ENCODE measurements at regions not wholly inside any gene's neighbourhood (a gene's known extent, or its start where the extent isn't known, plus 50 kb on each side); places are given as distances from the start of the nearest gene placed in this dataset.

GRCh38 chr14:48805315-48805714 is 780.9 kb downstream of the RPS29 start:
- Histone ChIP-seq H3K79me2 (ENCODE audit: control insufficient read depth, insufficient read depth, low read length) (no peaks in the 10 kb centered on the region), H3K9me1 (ENCODE audit: control insufficient read depth, extremely low read depth, insufficient read depth, low read length) (no peaks in the 10 kb centered on the region), H3K27me3 (ENCODE audit: control insufficient read depth, extremely low read depth, insufficient read depth, low read length) (no peaks in the 10 kb centered on the region), H4K20me1 (ENCODE audit: control insufficient read depth, extremely low read depth, insufficient read depth, low read length) (no peaks in the 10 kb centered on the region), H2AFZ (ENCODE audit: control insufficient read depth, low read length) (no peak overlapping the region), H3K4me2 (ENCODE audit: control insufficient read depth, extremely low read depth, insufficient read depth, low read depth, low read length) (no peak overlapping the region), H3K9ac (ENCODE audit: control insufficient read depth, extremely low read depth, insufficient read depth, low read length) (no peak overlapping the region), H3K9me3 (ENCODE audit: control insufficient read depth, low read depth, low read length) (no peaks in the 10 kb centered on the region), H3K4me3 (ENCODE audit: control insufficient read depth in 2 of 3, extremely low read depth in 1 of 3, insufficient read depth in 2 of 3, low read depth in 1 of 3, low read length in 3 of 3) (no peak overlapping the region), H3K4me1 (ENCODE audit: control insufficient read depth, extremely low read depth, insufficient read depth, low read length) (no peaks in the 10 kb centered on the region), H3K27ac (ENCODE audit: control insufficient read depth, insufficient read depth, low read length) (no peak overlapping the region), H3K36me3 (ENCODE audit: control insufficient read depth in 2 of 2, extremely low read depth in 1 of 2, insufficient read depth in 2 of 2, low read length in 2 of 2) (no peaks in the 10 kb centered on the region)
- FAIRE-seq, result no peak
- TF ChIP-seq CTCF (optimal IDR thresholded peaks at IDR 0.05 in 1 of 3, IDR thresholded peaks at IDR 0.05 in 1 of 3, conservative IDR thresholded peaks at IDR 0.05 in 1 of 3; ENCODE audit: extremely low read depth in 1 of 3, insufficient read depth in 2 of 3, low read length in 3 of 3), result no peak
- no peak for TF ChIP-seq EZH2 (IDR thresholded peaks at IDR 0.05; ENCODE audit: low read length)
- no peak for DNase-seq (ENCODE audit: low read depth, low spot score)
- dilution Hi-C loops (cut with MboI; ENCODE audit: extremely low pct_ligation_motif_present, low sequenced_read_pairs), result no loop called here

GRCh38 chr14:48792376-48793024 is 793.7 kb downstream of the RPS29 start:
- Histone ChIP-seq H3K27me3 (ENCODE audit: control insufficient read depth, extremely low read depth, insufficient read depth, low read length) (no peaks in the 10 kb centered on the region), H2AFZ (ENCODE audit: control insufficient read depth, low read length) (no peak overlapping the region), H4K20me1 (ENCODE audit: control insufficient read depth, extremely low read depth, insufficient read depth, low read length) (no peaks in the 10 kb centered on the region), H3K9me1 (ENCODE audit: control insufficient read depth, extremely low read depth, insufficient read depth, low read length) (no peaks in the 10 kb centered on the region), H3K79me2 (ENCODE audit: control insufficient read depth, insufficient read depth, low read length) (no peaks in the 10 kb centered on the region), H3K36me3 (ENCODE audit: control insufficient read depth in 2 of 2, extremely low read depth in 1 of 2, insufficient read depth in 2 of 2, low read length in 2 of 2) (no peaks in the 10 kb centered on the region), H3K4me1 (ENCODE audit: control insufficient read depth, extremely low read depth, insufficient read depth, low read length) (no peaks in the 10 kb centered on the region), H3K4me3 (ENCODE audit: control insufficient read depth in 2 of 3, extremely low read depth in 1 of 3, insufficient read depth in 2 of 3, low read depth in 1 of 3, low read length in 3 of 3) (no peak overlapping the region), H3K9ac (ENCODE audit: control insufficient read depth, extremely low read depth, insufficient read depth, low read length) (no peak overlapping the region), H3K4me2 (ENCODE audit: control insufficient read depth, extremely low read depth, insufficient read depth, low read depth, low read length) (no peak overlapping the region), H3K27ac (ENCODE audit: control insufficient read depth, insufficient read depth, low read length) (no peak overlapping the region), H3K9me3 (ENCODE audit: control insufficient read depth, low read depth, low read length) (no peaks in the 10 kb centered on the region)
- FAIRE-seq (no peak), DNase-seq (ENCODE audit: low read depth, low spot score) (no peak)
- dilution Hi-C loops (cut with MboI; ENCODE audit: extremely low pct_ligation_motif_present, low sequenced_read_pairs), result no loop called here
- TF ChIP-seq EZH2 (IDR thresholded peaks at IDR 0.05; ENCODE audit: low read length) (no peak), CTCF (optimal IDR thresholded peaks at IDR 0.05 in 1 of 3, IDR thresholded peaks at IDR 0.05 in 1 of 3, conservative IDR thresholded peaks at IDR 0.05 in 1 of 3; ENCODE audit: extremely low read depth in 1 of 3, insufficient read depth in 2 of 3, low read length in 3 of 3) (no peak)
